ENCODE measurements at regions not wholly inside any gene's neighbourhood (a gene's known extent, or its start where the extent isn't known, plus 50 kb on each side); places are given as distances from the start of the nearest gene placed in this dataset.
"Not testable (repeated sequence)": the region's sequence is repeated elsewhere in the genome, so short reads cannot be mapped to it uniquely, and the experiment has no call there.

DNA sequence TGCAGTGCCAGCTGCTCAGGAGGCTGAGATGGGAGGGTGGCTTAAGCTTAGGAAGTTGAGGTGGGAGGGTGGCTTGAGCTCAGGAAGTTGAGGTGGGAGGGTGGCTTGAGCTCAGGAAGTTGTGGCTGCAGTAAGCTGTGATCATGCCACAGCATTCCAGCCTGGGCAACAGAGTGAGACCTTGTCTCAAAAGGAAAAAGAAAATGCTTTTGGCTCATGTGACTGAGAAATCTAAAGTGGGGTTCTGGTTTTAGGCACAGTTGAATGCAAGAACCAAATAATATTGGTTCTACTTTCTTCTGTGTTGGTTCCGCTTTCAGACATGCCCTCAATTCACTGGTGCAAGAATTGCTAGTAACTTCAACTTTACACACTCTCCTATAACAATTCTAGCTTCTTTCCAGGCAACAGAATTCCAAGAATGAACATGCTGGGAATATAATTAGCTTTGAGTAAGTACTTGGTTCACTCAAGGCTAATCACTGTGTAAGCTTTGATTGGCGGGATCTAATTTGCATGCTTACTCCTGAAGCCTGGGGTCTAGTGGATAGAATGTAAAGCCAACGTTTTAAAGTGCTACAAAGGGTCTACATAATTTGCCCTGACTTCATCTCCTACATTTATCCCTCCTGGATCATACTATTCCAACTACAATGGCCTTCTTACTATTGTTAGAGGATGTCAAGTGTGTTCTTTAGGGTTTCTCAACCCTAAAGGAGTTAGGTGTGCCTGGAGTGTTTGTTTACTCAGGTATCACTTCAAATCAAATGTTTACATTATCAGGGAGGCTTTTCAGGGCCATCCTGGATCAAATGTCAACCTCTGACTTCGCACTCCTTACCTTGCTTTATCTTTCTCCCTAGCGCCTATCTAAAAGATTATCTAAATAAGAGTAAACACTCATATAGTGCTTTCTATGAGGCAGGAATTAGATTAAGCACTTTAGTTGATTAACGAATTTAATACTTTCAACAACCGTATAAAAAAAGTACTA, 115.1 kb downstream of the SLC16A1 start:
- H3K4me3 ChIP-seq (ENCODE audit: insufficient read depth in 1 of 2, low read depth in 1 of 2, low read length in 2 of 2) = no peak overlapping the region
- H4K91ac ChIP-seq (ENCODE audit: low read length) = no peak overlapping the region
- H3K4me2 ChIP-seq (ENCODE audit: low read length, poor library complexity, severe bottlenecking) = no peak overlapping the region
- no peak overlapping the region for H3K27ac ChIP-seq (ENCODE audit: low read length, poor library complexity, severe bottlenecking)
- no peak for DNase-seq
- no peak overlapping the region for H3K9ac ChIP-seq (ENCODE audit: low read length)
- H2AFZ ChIP-seq (ENCODE audit: low read depth, low read length) = no peak overlapping the region
- no peak overlapping the region for H2BK5ac ChIP-seq (ENCODE audit: low read depth, low read length, poor library complexity, severe bottlenecking)
- H3K23ac ChIP-seq (ENCODE audit: low read length in 2 of 2) = no peak overlapping the region
- H2BK12ac ChIP-seq (ENCODE audit: low read length in 2 of 2) = no peak overlapping the region
- no peaks in the 10 kb centered on the region for H3K79me1 ChIP-seq (replicated peaks; ENCODE audit: low read length, poor library complexity, severe bottlenecking)
- peaks cover 0 to 3% of the 10 kb centered on the region in 2 experiments for H3K27me3 ChIP-seq (ENCODE audit: control insufficient read depth in 1 of 2, insufficient read depth in 1 of 2, low read length in 2 of 2)
- H2BK120ac ChIP-seq (ENCODE audit: low read depth, low read length) = no peak overlapping the region
- no peak overlapping the region for H3K14ac ChIP-seq (ENCODE audit: low read length in 2 of 2)
- no peaks in the 10 kb centered on the region for H3K36me3 ChIP-seq (ENCODE audit: control insufficient read depth in 1 of 2, insufficient read depth in 2 of 2, low read depth in 1 of 2, low read length in 2 of 2)
- no peak overlapping the region for H4K8ac ChIP-seq (ENCODE audit: low read length)
- H3K4ac ChIP-seq (ENCODE audit: low read depth in 1 of 2, low read length in 2 of 2) = no peak overlapping the region
- no peak overlapping the region for H3K18ac ChIP-seq (ENCODE audit: low read depth in 1 of 2, low read length in 2 of 2)
- H3K4me1 ChIP-seq (ENCODE audit: control insufficient read depth, insufficient read depth, low read depth, low read length) = peaks cover 4% of the 10 kb centered on the region
- H2BK15ac ChIP-seq (ENCODE audit: low read depth, poor library complexity, severe bottlenecking) = no peak overlapping the region
- 100% methylated on average over 2 of the region's 7 CpGs for WGBS
- no peaks in the 10 kb centered on the region for H3K9me3 ChIP-seq (ENCODE audit: control insufficient read depth, low read length)
- no peak overlapping the region for H2AK5ac ChIP-seq (ENCODE audit: low read length, severe bottlenecking)

DNA sequence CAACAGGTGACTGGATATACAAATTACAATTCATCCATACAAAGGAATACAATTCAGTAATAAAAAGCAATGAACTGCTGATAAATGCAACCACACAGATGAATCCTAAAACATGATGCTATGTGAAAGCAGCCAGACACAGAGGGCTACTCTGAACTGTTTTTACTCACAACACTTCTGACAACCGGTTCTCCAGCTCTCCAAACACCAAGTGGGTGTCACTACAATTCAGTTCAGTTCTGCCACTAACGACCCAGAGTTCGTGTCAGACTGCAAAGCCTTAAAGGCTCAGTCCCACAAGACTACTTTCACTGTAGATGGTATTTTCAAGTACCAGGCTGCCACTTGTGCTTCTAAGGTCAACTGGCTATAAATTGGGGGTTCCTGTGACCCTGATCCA, 119.4 kb downstream of the SLC16A1 start:
- Histone ChIP-seq H3K18ac (ENCODE audit: low read depth in 1 of 2, low read length in 2 of 2) (no peak overlapping the region), H2AFZ (ENCODE audit: low read depth, low read length) (no peak overlapping the region), H3K4me1 (ENCODE audit: control insufficient read depth, insufficient read depth, low read depth, low read length) (peaks cover 5% of the 10 kb centered on the region), H2BK12ac (ENCODE audit: low read length in 2 of 2) (no peak overlapping the region), H2BK120ac (ENCODE audit: low read depth, low read length) (no peak overlapping the region), H2BK5ac (ENCODE audit: low read depth, low read length, poor library complexity, severe bottlenecking) (no peak overlapping the region), H3K23ac (ENCODE audit: low read length in 2 of 2) (no peak overlapping the region), H2AK5ac (ENCODE audit: low read length, severe bottlenecking) (no peak overlapping the region), H3K4me2 (ENCODE audit: low read length, poor library complexity, severe bottlenecking) (no peak overlapping the region), H2BK15ac (ENCODE audit: low read depth, poor library complexity, severe bottlenecking) (no peak overlapping the region), H3K36me3 (ENCODE audit: control insufficient read depth in 1 of 2, insufficient read depth in 2 of 2, low read depth in 1 of 2, low read length in 2 of 2) (no peaks in the 10 kb centered on the region), H3K4ac (ENCODE audit: low read depth in 1 of 2, low read length in 2 of 2) (no peak overlapping the region), H3K27me3 (ENCODE audit: control insufficient read depth in 1 of 2, insufficient read depth in 1 of 2, low read length in 2 of 2) (no peaks in the 10 kb centered on the region), H3K27ac (ENCODE audit: low read length, poor library complexity, severe bottlenecking) (no peak overlapping the region), H4K8ac (ENCODE audit: low read length) (no peak overlapping the region), H3K9me3 (ENCODE audit: control insufficient read depth, low read length) (no peaks in the 10 kb centered on the region), H3K9ac (ENCODE audit: low read length) (peak overlapping the region; percentile 32), H3K4me3 (ENCODE audit: insufficient read depth in 1 of 2, low read depth in 1 of 2, low read length in 2 of 2) (no peak overlapping the region), H3K14ac (ENCODE audit: low read length in 2 of 2) (no peak overlapping the region), H3K79me1 (replicated peaks; ENCODE audit: low read length, poor library complexity, severe bottlenecking) (no peaks in the 10 kb centered on the region), H4K91ac (ENCODE audit: low read length) (no peak overlapping the region)
- WGBS = 4% methylated on average over 2 of the region's 3 CpGs
- peak; percentile 14 for DNase-seq

DNA sequence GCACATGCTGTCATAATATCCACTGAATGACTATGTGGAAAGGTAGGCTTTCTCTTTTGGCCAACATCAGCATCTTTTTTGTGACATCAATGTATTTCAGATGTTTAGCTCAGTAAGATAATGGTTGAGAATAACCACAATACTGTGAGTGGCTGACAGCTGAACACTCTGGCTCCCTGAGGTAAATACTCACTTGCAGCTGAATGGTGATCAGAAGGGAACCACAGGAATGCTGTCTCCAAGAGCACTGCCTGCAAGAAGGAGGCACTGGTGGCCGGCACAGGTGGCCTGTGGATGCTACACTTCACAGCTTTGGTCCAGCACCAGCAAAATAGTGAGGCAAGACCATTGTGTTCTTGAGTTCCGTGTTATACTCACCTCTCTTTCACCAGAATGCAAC, 118.7 kb upstream of the PPM1J start:
- WGBS = 75% methylated on average over 2 of the region's 2 CpGs

DNA sequence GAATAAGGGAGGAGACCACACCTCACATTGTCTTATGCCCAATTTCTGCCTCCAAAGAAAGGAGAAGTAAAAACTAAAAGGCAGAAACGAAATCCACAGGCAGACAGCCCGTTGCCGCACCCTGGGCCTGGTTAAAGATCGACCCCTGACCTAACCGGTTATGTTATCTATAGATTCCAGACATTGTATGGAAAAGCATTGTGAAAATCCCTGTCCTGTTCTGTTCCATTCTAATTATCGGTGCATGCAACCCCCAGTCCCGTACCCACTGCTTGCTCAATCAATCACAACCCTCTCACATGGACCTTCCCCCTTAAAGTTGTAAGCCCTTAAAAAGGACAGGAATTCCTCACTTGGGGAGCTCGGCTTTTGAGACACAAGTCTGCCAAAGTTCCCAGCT, 117.1 kb upstream of the PPM1J start:
- H3K9ac ChIP-seq (ENCODE audit: low read length); H3K4me3 ChIP-seq (ENCODE audit: insufficient read depth in 1 of 2, low read depth in 1 of 2, low read length in 2 of 2); H3K9me3 ChIP-seq (ENCODE audit: control insufficient read depth, low read length); H3K27ac ChIP-seq (ENCODE audit: low read length, poor library complexity, severe bottlenecking); H3K79me1 ChIP-seq (replicated peaks; ENCODE audit: low read length, poor library complexity, severe bottlenecking); H3K18ac ChIP-seq (ENCODE audit: low read depth in 1 of 2, low read length in 2 of 2); H4K8ac ChIP-seq (ENCODE audit: low read length); H2BK12ac ChIP-seq (ENCODE audit: low read length in 2 of 2); H2BK15ac ChIP-seq (ENCODE audit: low read depth, poor library complexity, severe bottlenecking); H3K27me3 ChIP-seq (ENCODE audit: control insufficient read depth in 1 of 2, insufficient read depth in 1 of 2, low read length in 2 of 2); H3K4me2 ChIP-seq (ENCODE audit: low read length, poor library complexity, severe bottlenecking); H3K4me1 ChIP-seq (ENCODE audit: control insufficient read depth, insufficient read depth, low read depth, low read length); H4K91ac ChIP-seq (ENCODE audit: low read length); H2AK5ac ChIP-seq (ENCODE audit: low read length, severe bottlenecking); H2BK120ac ChIP-seq (ENCODE audit: low read depth, low read length); H3K14ac ChIP-seq (ENCODE audit: low read length in 2 of 2); H2AFZ ChIP-seq (ENCODE audit: low read depth, low read length); H2BK5ac ChIP-seq (ENCODE audit: low read depth, low read length, poor library complexity, severe bottlenecking); H3K36me3 ChIP-seq (ENCODE audit: control insufficient read depth in 1 of 2, insufficient read depth in 2 of 2, low read depth in 1 of 2, low read length in 2 of 2); H3K4ac ChIP-seq (ENCODE audit: low read depth in 1 of 2, low read length in 2 of 2); H3K23ac ChIP-seq (ENCODE audit: low read length in 2 of 2); DNase-seq: not testable (repeated sequence)
- 94% methylated on average over 7 of the region's 8 CpGs for WGBS

More for the DNA sequence above, 118.7 kb upstream of the PPM1J start:
- Histone ChIP-seq H2BK120ac (ENCODE audit: low read depth, low read length) (no peak overlapping the region), H3K4me2 (ENCODE audit: low read length, poor library complexity, severe bottlenecking) (no peak overlapping the region), H2BK5ac (ENCODE audit: low read depth, low read length, poor library complexity, severe bottlenecking) (no peak overlapping the region), H4K8ac (ENCODE audit: low read length) (no peak overlapping the region), H3K9ac (ENCODE audit: low read length) (no peak overlapping the region), H3K79me1 (replicated peaks; ENCODE audit: low read length, poor library complexity, severe bottlenecking) (no peaks in the 10 kb centered on the region), H3K9me3 (ENCODE audit: control insufficient read depth, low read length) (no peaks in the 10 kb centered on the region), H3K4me3 (ENCODE audit: insufficient read depth in 1 of 2, low read depth in 1 of 2, low read length in 2 of 2) (no peak overlapping the region), H3K14ac (ENCODE audit: low read length in 2 of 2) (no peak overlapping the region), H3K27me3 (ENCODE audit: control insufficient read depth in 1 of 2, insufficient read depth in 1 of 2, low read length in 2 of 2) (no peaks in the 10 kb centered on the region), H3K36me3 (ENCODE audit: control insufficient read depth in 1 of 2, insufficient read depth in 2 of 2, low read depth in 1 of 2, low read length in 2 of 2) (no peaks in the 10 kb centered on the region), H3K23ac (ENCODE audit: low read length in 2 of 2) (no peak overlapping the region), H3K4me1 (ENCODE audit: control insufficient read depth, insufficient read depth, low read depth, low read length) (peaks cover 2% of the 10 kb centered on the region), H3K27ac (ENCODE audit: low read length, poor library complexity, severe bottlenecking) (no peak overlapping the region), H2BK12ac (ENCODE audit: low read length in 2 of 2) (no peak overlapping the region), H2BK15ac (ENCODE audit: low read depth, poor library complexity, severe bottlenecking) (no peak overlapping the region), H4K91ac (ENCODE audit: low read length) (no peak overlapping the region), H2AFZ (ENCODE audit: low read depth, low read length) (no peak overlapping the region), H3K18ac (ENCODE audit: low read depth in 1 of 2, low read length in 2 of 2) (no peak overlapping the region), H2AK5ac (ENCODE audit: low read length, severe bottlenecking) (no peak overlapping the region), H3K4ac (ENCODE audit: low read depth in 1 of 2, low read length in 2 of 2) (no peak overlapping the region)
- DNase-seq = no peak
